Stimulated activated effector memory CD8-positive, alpha-beta T cell treated with anti-CD3 and anti-CD28 coated beads, Interleukin-12 subunit alpha, Interleukin-12 subunit beta, amount 100 ng/mL, for 72 hours (primary cell): ENCODE measurements at regions not wholly inside any gene's neighbourhood (a gene's known extent, or its start where the extent isn't known, plus 50 kb on each side); places are given as distances from the start of the nearest gene placed in this dataset.
"Not testable (repeated sequence)": the region's sequence is repeated elsewhere in the genome, so short reads cannot be mapped to it uniquely, and the experiment has no call there.

Experiments used
- ATAC-seq: fragments of 150-1000 bp; cut with Tn5 transposase; 2 replicates; pipeline ENCODE4 v1.10.0; 2021
- DNase-seq, 2 donors: peaks; one replicate each; pipeline ENCODE4 v3.0.0; 2021 to 2022; ENCODE audit warnings: low spot score in 2 of 2
- H3K27ac Mint-ChIP-seq: one replicate; pipeline ENCODE4 v1.8.0; 2022; ENCODE audit warnings: mild to moderate bottlenecking, mixed read lengths
- H3K36me3 Mint-ChIP-seq: one replicate; pipeline ENCODE4 v1.8.0; 2022; ENCODE audit warnings: mild to moderate bottlenecking, mixed read lengths
- H3K4me1 Mint-ChIP-seq: one replicate; pipeline ENCODE4 v1.8.0; 2022; ENCODE audit warnings: mixed read lengths
- H3K4me3 Mint-ChIP-seq: one replicate; pipeline ENCODE4 v1.8.0; 2022; ENCODE audit warnings: mild to moderate bottlenecking, mixed read lengths
- H3K9me3 Mint-ChIP-seq: one replicate; pipeline ENCODE4 v1.8.0; 2022; ENCODE audit warnings: mixed read lengths

DNA sequence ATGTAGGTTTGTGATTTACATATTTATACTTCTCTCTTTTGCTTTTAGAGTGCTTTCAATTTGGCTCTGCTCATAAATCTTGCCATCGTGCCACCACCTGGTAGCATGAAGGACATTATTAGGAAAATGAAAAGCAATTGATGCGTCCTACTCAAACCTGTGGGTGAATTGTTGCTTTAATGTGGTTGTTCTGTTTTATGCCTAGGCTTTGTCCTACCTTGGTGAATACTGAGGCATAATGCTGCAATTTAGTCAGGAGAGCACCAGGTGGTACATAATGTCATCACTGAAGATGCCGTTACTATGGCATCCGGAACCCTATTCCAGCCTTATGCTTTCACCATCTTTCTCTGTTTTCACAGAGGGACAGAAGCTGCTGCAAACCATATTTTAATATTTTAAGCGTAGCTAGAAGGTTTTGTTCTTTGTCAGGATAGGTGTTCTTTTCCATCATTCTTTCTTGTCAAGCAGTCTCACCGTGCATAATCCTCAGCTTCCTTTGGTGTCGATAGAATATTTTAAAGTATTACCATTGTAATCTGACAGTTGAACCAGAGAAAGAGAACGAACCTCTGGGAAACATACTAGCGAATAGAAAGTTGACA, 68.5 kb upstream of the PKP2 start:
- no peak overlapping the region for H3K4me3 Mint-ChIP-seq
- peaks cover 2% of the 10 kb centered on the region for H3K9me3 Mint-ChIP-seq
- no peak overlapping the region for H3K27ac Mint-ChIP-seq
- H3K4me1 Mint-ChIP-seq, result no peaks in the 10 kb centered on the region
- ATAC-seq (no peak), DNase-seq (no peak)
- H3K36me3 Mint-ChIP-seq, result no peaks in the 10 kb centered on the region

DNA sequence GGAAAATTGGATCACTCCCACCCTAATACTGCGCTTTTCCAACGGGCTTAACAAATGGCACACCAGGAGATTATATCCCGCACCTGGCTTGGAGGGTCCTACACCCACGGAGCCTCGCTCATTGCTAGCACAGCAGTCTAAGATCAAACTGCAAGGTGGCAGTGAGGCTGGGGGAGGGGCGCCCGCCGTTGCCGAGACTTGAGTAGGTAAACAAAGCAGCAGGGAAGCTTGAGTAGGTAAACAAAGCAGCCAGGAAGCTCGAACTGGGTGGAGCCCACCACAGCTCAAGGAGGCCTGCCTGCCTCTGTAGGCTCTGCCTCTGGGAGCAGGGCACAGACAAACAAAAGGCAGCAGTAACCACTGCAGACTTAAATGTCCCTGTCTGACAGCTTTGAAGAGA, 59.8 kb upstream of the PKP2 start:
- H3K36me3 Mint-ChIP-seq, H3K4me3 Mint-ChIP-seq, H3K27ac Mint-ChIP-seq: not testable (repeated sequence)

DNA sequence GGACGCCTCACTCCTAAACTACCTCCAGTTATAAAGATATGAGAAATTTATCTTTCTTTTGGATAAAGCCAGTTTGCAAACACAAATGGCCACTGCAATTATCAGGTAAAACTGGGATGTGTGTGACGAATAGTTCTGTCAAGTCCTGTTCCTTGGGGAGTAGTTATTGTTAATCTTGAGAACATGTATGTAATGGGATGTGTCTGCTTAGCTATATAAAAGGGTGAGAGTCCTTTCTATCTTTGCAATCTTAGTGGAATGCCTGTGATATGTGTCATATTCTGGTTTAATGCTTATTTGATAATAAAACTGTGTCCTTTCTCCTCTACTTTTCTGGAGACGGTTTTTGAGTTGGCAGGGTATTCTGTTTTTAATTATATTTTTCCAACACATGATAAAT, 56.1 kb upstream of the PKP2 start:
- no peak for ATAC-seq
- DNase-seq, result no peak
- Mint-ChIP-seq H3K4me3 (no peak overlapping the region), H3K9me3 (no peaks in the 10 kb centered on the region), H3K4me1 (no peaks in the 10 kb centered on the region), H3K27ac (no peak overlapping the region), H3K36me3 (no peaks in the 10 kb centered on the region)

More for the DNA sequence above, 59.8 kb upstream of the PKP2 start:
- not testable (repeated sequence) for DNase-seq, H3K9me3 Mint-ChIP-seq, ATAC-seq, H3K4me1 Mint-ChIP-seq

DNA sequence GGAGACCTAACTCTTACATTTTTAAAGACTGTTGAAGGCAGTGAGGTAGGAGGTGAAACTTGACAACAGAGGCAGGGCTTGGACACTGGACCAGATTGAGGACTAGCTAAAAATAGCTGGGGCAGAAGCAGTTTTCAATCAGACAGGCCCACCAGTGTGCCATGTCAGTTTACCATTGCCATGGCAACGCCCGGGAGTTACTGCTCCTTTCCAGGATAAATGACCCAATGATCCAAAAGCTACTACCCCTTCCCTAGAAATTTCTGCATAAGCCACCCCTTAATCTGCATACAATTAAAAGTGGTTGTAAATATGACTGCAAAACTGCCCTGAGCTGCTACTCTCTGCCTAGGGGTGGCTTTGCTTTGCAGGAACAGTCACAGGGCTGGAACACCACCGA, 53.2 kb upstream of the PKP2 start:
- H3K9me3 Mint-ChIP-seq, result no peaks in the 10 kb centered on the region
- no peak for DNase-seq
- ATAC-seq, result no peak
- H3K27ac Mint-ChIP-seq, result no peak overlapping the region
- no peaks in the 10 kb centered on the region for H3K4me1 Mint-ChIP-seq
- H3K36me3 Mint-ChIP-seq, result no peaks in the 10 kb centered on the region
- H3K4me3 Mint-ChIP-seq, result no peak overlapping the region

DNA sequence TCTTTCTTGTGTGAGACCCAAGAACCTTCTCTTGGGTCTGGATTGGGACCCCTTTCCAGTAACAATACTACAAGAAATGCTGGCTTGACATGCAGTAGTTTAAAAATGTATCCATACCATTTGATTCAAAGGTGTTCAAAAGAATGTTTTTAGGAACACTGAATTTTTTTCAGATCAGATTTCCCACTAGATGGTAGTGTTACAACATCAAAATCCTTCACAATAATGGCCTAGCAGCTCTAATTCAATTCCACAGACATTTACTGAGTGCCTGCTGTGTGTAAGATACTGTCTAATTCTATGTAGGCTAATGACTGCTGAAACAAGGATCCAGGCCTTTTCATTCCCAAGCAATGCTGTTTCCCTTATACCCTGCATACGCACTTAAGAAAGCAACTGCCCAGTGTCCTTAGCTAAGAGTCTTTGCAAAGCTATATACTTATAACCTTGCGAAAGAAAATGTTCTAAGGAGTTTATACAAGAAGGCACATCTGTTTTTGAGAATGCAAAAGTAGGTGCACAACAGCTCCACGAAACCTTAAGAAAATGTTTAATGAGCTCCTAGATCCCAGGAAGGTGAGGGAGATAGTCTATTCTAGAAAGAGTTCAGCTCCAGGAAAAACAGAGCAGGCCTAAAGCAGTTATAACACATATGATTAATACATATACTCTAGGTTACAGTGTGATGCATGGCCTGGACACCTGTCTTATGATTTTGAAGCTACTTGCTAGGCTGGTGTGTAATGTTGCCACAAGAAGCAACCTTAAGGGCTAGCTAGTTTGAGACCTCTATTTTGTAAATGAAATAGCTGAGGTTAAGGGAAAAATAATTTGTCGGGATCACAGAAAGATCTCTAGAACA, 50.9 kb upstream of the PKP2 start:
- Mint-ChIP-seq H3K9me3 (no peaks in the 10 kb centered on the region), H3K4me1 (no peaks in the 10 kb centered on the region), H3K4me3 (no peak overlapping the region), H3K36me3 (no peaks in the 10 kb centered on the region), H3K27ac (no peak overlapping the region)
- ATAC-seq (no peak), DNase-seq (no peak)

DNA sequence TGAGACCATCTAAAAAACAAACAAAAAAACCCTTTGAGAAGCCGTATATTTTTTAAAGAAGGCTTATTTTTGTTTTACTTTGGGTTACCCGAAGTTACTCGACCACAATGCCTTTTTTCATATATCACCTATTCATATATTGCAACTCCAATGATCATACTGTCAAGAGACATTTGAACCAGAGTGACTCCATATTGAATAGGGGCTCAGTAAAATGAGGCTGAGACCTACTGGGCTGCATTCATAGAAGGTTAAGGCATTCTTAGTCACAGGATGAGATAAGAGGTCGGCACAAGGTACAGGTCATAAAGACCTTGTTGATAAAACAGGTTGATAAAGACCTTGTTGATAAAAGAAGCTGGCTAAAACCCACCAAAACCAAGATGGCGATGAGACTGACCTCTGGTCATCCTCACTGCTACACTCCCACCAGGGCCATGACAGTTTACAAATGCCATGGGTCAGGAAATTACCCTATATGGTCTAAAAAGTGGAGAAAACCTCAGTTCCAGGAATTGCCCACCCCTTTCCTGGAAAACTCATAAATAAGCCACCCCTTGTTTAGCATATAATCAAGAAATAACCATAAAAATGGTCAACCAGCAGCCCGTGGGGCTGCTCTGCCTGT, 50.0 kb upstream of the PKP2 start:
- Mint-ChIP-seq H3K9me3 (no peaks in the 10 kb centered on the region), H3K36me3 (no peaks in the 10 kb centered on the region), H3K4me3 (no peak overlapping the region), H3K27ac (no peak overlapping the region), H3K4me1 (no peaks in the 10 kb centered on the region)
- no peak for ATAC-seq
- DNase-seq, result no peak
